ENCODE measurements at regions not wholly inside any gene's neighbourhood (a gene's known extent, or its start where the extent isn't known, plus 50 kb on each side); places are given as distances from the start of the nearest gene placed in this dataset.
"Not testable (repeated sequence)": the region's sequence is repeated elsewhere in the genome, so short reads cannot be mapped to it uniquely, and the experiment has no call there.

DNA sequence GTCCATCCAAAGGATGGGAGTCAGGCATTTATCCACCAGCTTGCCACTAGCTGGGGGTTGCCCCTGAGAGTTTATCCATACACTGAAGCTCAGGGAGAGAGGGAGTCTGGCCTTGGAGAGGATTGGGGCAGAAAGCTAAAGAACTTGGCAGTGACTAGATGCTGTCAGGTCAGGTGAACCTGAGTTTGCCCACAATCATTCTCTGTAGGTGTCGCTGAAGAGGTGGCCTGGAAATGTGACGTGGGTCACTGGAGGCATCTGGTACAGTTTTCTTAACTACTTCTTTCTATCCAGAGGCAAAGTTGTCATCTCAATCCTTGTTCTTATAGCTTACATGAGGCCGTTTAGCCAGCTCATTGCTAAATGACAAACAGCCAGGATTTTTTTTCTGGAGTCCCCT is 298.0 kb upstream of the CTNNB1 start:
- no peak for DNase-seq
- no peak for ATAC-seq

GRCh38 chr3:40901796-40902195 is 297.5 kb upstream of the CTNNB1 start:
- DNase-seq = no peak

DNA sequence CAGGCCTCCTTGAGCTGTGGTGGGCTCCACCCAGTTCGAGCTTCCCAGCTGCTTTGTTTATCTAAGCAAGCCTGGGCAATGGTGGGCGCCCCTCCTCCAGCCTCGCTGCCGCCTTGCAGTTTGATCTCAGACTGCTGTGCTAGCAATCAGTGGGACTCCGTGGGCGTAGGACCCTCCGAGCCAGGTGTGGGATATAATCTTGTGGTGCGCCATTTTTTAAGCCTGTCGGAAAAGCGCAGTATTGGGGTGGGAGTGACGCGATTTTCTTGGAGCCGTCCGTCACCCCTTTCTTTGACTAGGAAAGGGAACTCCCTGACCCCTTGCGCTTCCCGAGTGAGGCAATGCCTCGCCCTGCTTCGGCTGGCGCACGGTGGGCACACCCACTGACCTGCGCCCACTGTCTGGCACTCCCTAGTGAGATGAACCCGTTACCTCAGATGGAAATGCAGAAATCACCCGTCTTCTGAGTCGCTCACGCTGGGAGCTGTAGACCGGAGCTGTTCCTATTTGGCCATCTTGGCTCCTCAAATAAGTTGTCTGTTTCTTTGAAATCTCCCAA is 291.3 kb upstream of the CTNNB1 start:
- DNase-seq, ATAC-seq: not testable (repeated sequence)

More at GRCh38 chr3:40901796-40902195, 297.5 kb upstream of the CTNNB1 start:
- ATAC-seq = no peak

GRCh38 chr3:40908612-40909011 is 290.7 kb upstream of the CTNNB1 start:
- ATAC-seq (no peak), DNase-seq (no peak)

DNA sequence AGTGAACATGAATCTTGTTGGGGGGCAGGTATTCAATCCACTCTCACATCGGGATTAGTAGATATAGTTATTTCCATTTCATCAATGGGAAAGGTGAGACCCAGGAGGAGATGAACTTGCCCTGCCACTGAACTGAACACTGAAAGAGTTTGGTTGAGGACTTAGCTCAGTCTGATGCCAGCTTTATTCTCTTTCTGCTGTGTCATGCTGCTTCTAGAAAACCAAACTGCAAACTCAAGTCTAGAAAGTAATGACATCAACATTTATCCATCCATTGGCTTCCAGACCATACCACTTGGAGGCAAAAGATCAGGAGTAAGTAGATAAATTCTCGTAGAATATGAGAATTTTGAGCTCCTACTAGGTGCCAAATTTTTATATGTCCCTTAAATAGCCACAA is 288.0 kb upstream of the CTNNB1 start:
- ATAC-seq (no peak), DNase-seq (no peak)

DNA sequence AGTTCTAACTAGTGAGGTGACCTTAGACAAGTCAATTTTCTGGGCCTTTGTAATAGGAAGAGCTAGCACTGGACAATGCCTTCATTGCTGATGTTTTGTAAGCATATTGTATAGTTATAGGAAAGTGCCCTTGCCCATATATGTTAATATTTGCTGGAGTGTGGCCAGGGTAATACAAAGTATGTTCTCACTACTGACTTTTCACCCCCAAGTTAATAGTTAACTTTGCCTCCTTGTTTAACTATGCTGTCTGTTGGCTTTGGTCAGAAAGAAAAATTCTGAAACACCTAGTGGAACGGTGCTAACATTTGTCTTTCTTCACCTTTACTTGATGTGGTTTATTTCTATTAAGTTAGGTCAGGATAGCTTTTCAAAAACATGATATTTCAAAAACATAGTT is 287.4 kb upstream of the CTNNB1 start:
- DNase-seq (no peak), ATAC-seq (no peak)

GRCh38 chr3:40912461-40912860 is 286.8 kb upstream of the CTNNB1 start:
- DNase-seq = no peak
- no peak for ATAC-seq

DNA sequence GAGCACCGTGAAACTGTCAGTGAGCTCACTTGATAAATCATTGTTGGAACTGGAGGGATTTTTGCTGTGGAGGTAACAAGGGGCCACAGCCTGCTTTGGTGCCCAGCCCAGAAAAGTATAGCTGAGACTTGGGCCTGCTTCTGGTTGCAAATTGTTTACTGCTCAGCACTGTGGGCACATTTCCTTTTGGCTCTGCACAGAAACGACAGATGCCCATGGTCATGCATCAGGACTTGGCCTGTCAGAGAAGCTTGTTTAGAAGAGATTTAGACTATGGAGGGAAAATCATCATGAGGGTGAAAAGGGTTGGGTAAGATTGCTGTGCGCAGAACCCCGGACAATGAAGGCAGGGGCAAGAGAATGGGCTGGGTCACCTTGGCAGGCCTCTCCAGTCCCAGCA is 286.1 kb upstream of the CTNNB1 start:
- ATAC-seq (no peak), DNase-seq (no peak)

- DNase-seq (no peak), ATAC-seq (no peak)
Measured at GRCh38 chr3:40913641-40914040, 285.7 kb upstream of the CTNNB1 start.

GRCh38 chr3:40914475-40914874 is 284.8 kb upstream of the CTNNB1 start:
- DNase-seq (no peak), ATAC-seq (no peak)

- ATAC-seq (no peak), DNase-seq (no peak)
Measured at GRCh38 chr3:40915346-40915865, 283.9 kb upstream of the CTNNB1 start.

GRCh38 chr3:40920041-40920440 is 279.3 kb upstream of the CTNNB1 start:
- no peak for ATAC-seq
- DNase-seq = no peak

- no peak for ATAC-seq
- no peak for DNase-seq
Measured at GRCh38 chr3:40921251-40921650, 278.1 kb upstream of the CTNNB1 start.

DNA sequence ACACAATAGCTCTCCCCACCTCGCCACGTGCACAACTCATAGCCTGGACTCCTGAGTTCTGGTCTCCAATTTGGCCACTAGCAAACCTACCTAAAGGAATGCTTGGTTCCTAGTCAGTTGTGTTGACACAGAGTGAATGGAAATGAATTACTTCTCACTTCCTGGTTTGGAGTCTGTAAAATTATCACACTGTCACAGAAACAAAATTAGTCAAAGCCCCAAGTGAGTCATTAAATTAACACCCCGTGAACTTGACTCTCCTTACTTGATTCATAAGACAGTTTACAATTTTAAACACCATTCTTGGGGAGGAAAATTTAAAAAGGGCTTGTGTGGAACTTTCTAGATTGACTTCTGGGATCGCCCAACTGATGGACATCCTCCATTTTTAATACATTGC is 276.2 kb upstream of the CTNNB1 start:
- no peak for DNase-seq
- ATAC-seq = peak; percentile 49

DNA sequence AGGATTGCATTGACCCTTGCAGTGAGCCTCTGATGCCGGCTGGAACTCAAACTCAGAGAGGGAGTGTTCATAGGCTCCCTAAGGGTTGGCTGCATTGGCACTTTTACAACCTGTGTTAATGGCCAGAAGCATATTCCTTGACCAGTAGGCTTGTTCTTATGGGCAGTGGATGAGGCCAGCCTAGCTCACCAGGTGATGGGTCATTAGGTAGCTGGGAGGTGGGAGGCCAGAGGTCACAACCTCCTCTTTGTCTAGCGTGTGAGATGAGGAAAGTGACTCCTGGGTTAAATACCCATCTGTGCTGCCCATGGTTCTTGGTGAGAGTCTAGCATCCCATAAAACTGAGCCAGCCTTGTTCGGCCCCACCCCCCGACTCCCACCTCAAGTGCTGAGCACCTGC is 275.7 kb upstream of the CTNNB1 start:
- DNase-seq = no peak
- ATAC-seq = no peak

- DNase-seq = no peak
- no peak for ATAC-seq
Measured at GRCh38 chr3:40924559-40925141, 274.7 kb upstream of the CTNNB1 start.

DNA sequence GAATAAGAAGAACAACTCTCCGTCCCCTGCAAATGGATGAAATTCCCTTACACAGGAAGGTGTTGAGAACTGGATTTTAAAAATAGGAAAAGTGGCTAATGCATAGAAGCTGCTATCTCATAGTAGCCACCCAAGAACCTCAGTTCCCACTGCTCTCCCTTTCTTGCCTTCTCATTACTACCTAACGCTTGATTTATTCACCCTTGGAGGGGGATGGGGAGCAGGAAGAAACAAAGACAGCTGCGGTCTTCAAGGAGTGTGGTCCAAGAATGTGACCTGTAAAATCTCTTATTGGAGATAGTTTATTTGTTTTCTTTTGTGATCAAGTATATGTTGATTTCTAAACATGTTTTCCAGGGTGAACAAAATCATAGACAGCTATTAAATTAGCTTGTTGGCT is 274.1 kb upstream of the CTNNB1 start:
- no peak for ATAC-seq
- no peak for DNase-seq

DNA sequence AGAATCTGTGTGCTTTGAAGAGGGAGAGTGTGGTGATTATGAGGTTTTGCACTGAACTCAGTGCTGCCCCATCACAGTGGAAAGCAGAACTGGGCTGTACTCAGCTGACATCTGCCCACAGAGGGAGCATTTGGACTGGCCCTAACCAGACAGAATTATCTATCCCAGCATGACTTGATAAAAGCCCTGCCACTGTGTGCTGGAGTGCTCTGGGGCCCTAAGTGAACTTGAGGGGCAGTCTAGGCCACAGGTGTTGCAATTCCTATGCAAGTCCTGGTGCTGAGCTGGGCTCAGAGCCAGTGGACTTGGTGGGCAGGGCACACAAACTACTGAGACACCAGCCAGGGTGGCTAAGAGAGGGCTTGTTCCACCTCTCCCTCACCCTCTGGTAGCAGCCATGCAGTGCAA is 269.2 kb upstream of the CTNNB1 start:
- DNase-seq (no peak), ATAC-seq (no peak)

- ATAC-seq (no peak), DNase-seq (no peak)
Measured at GRCh38 chr3:40930756-40931155, 268.5 kb upstream of the CTNNB1 start.

GRCh38 chr3:40938591-40938990 is 260.7 kb upstream of the CTNNB1 start:
- DNase-seq (no peak), ATAC-seq (no peak)

DNA sequence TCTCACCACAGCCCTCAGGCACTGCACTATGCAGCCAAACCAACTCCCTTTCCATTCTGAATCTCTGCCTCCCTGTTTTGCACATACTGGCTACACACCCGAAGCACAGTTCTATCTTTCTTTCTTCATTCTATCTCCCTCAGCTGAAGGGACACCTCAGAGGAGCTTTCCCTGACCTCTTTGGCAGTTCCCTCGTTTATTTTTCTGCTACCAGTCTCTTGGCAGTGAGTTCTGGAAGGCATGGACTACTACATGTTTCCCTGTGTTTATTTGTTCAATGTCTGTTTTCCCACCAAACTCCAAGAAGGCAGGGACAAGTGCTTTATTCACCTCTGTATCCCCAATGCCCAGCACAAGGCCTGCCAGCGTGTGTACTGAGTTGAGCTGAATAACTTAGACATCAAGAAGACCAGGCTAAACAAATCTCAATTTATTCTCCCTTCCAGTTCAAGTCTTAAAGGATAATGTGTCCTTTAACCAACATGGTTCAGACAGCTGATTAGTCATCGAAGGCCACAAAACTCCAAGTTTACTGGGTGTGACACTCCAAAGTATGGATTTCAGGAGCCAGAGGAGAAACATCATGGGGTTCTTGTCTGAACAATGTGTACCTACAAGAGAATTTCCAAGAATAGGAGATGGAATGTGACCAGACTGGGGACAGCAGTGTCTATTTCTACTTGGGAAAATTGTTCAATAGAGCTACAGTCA is 260.1 kb upstream of the CTNNB1 start:
- ATAC-seq = no peak
- DNase-seq = no peak

GRCh38 chr3:40939741-40940130 is 259.6 kb upstream of the CTNNB1 start:
- DNase-seq (no peak), ATAC-seq (no peak)

DNA sequence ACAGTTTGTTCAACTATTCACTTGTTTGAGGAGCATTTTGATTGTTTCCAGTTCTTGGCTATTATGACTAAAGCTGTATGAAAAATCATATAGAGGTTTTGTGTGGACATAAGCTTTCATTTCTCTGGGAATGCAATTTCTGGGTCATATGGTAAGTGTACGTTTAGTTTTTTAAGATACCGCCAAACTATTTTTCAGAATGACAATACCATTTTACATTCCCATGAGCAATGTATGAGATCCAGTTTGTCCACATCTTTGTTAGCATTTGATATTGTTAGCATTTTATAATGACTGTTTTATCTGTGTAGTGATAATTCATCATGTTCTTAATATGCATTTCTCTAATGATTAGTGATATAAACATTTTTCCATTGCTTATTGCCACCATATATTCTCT is 258.7 kb upstream of the CTNNB1 start:
- no peak for ATAC-seq
- DNase-seq = no peak

- not testable (repeated sequence) for DNase-seq, ATAC-seq
Measured at GRCh38 chr3:40947022-40947421, 252.3 kb upstream of the CTNNB1 start.

Measured in stimulated activated naive CD8-positive, alpha-beta T cell treated with anti-CD3 and anti-CD28 coated beads, Interleukin-15, Interleukin-2, amounts not matched to agents 100 U/mL and 50 U/mL, for 24 hours (primary cell).